H1 (cell line): ENCODE measurements at regions not wholly inside any gene's neighbourhood (a gene's known extent, or its start where the extent isn't known, plus 50 kb on each side); places are given as distances from the start of the nearest gene placed in this dataset.

Experiments used
- CTCF ChIA-PET: fragments of 300-600 bp; sonication (Branson Sonifier 250); formaldehyde crosslinking; loops from one replicate; lab custom pipeline; 2021; ENCODE audit not compliant: partially characterized antibody; lab: Charles Lee
- POLR2A ChIA-PET: fragments of 300-600 bp; sonication (Branson Sonifier 250); formaldehyde crosslinking; loops from one replicate; lab custom pipeline; 2021; ENCODE audit warnings: inconsistent platforms; ENCODE audit not compliant: partially characterized antibody; lab: Charles Lee
- DNase-seq, 2 experiments: peaks; one replicate each; pipeline versions ENCODE4 v3.0.0 to v3.0.0-alpha.2; 2010 to 2022; ENCODE audit warnings: low spot score in 2 of 2, low read depth in 1 of 2, mixed read lengths in 1 of 2
- FAIRE-seq: peaks from 2 replicates; lab custom pipeline; 2011; peaks lifted over from hg19 to GRCh38; lab: Jason Lieb, UNC
- H2AFZ ChIP-seq: 2 replicates; pipeline ENCODE4 v1.8.1; 2012; ENCODE audit warnings: low read length, inconsistent platforms
- H2AK5ac ChIP-seq: 2 replicates; pipeline ENCODE4 v1.6.1; 2013; ENCODE audit warnings: low read depth, low read length
- H2BK120ac ChIP-seq: replicated peaks from 2 replicates; pipeline ENCODE3; 2013; ENCODE audit warnings: low read depth, low read length, inconsistent platforms
- H2BK12ac ChIP-seq: 2 replicates; pipeline ENCODE4 v1.6.1; 2013; ENCODE audit warnings: low read depth, low read length
- H2BK15ac ChIP-seq: 2 replicates; pipeline ENCODE4 v1.6.1; 2013; ENCODE audit warnings: low read length
- H2BK20ac ChIP-seq: 2 replicates; pipeline ENCODE4 v1.6.1; 2013; ENCODE audit warnings: low read length
- H2BK5ac ChIP-seq: 2 replicates; pipeline ENCODE4 v1.6.1; 2013; ENCODE audit warnings: low read depth, low read length
- H3K14ac ChIP-seq: 2 replicates; pipeline ENCODE4 v1.6.1; 2013; ENCODE audit warnings: inconsistent platforms; ENCODE audit not compliant: insufficient read length
- H3K18ac ChIP-seq: 2 replicates; pipeline ENCODE4 v1.6.1; 2013; ENCODE audit warnings: low read length; ENCODE audit errors: extremely low read depth
- H3K23ac ChIP-seq: 2 replicates; pipeline ENCODE4 v1.6.1; 2013; ENCODE audit warnings: inconsistent platforms; ENCODE audit not compliant: insufficient read length
- H3K23me2 ChIP-seq: 2 replicates; pipeline ENCODE4 v1.6.1; 2013; ENCODE audit warnings: low read depth, low read length
- H3K27ac ChIP-seq: 2 replicates; pipeline ENCODE4 v1.6.1; 2011; ENCODE audit warnings: low read depth, low read length, inconsistent platforms
- H3K27me3 ChIP-seq, 4 experiments: replicated peaks in 1 of 4; 1 replicate in 1 of 4; 2 replicates in 3 of 4; pipeline versions ENCODE4 v1.6.1 to v1.8.1; 2011 to 2013; ENCODE audit warnings: low read length in 3 of 4, mild to moderate bottlenecking in 3 of 4, inconsistent platforms in 2 of 4, mixed read lengths in 2 of 4, moderate library complexity in 1 of 4; ENCODE audit not compliant: control insufficient read depth in 3 of 4, insufficient read depth in 3 of 4; ENCODE audit errors: extremely low read depth in 1 of 4
- H3K36me3 ChIP-seq, 4 experiments: 2 replicates each; pipeline versions ENCODE4 v1.6.1 to v1.8.1; 2011 to 2013; ENCODE audit warnings: mild to moderate bottlenecking in 4 of 4, low read length in 3 of 4, moderate library complexity in 2 of 4, control low read depth in 1 of 4, inconsistent platforms in 1 of 4; ENCODE audit not compliant: insufficient read depth in 4 of 4, control insufficient read depth in 2 of 4
- H3K4ac ChIP-seq: replicated peaks from 2 replicates; pipeline ENCODE3; 2013; ENCODE audit warnings: low read length, low read depth, mixed read lengths, inconsistent platforms; ENCODE audit not compliant: insufficient read length
- H3K4me1 ChIP-seq, 4 experiments: replicated peaks in 1 of 4; 1 replicate in 1 of 4; 2 replicates in 3 of 4; pipeline versions ENCODE4 v1.6.1 to v1.8.1; 2011 to 2013; ENCODE audit warnings: low read length in 3 of 4, inconsistent platforms in 2 of 4, mixed read lengths in 1 of 4; ENCODE audit not compliant: insufficient read depth in 4 of 4, control insufficient read depth in 3 of 4
- H3K4me2 ChIP-seq, 2 experiments: 2 replicates each; pipeline versions ENCODE4 v1.6.1 to v1.8.1; 2011 to 2013; ENCODE audit warnings: low read depth in 2 of 2, low read length in 2 of 2, control low read depth in 1 of 2, inconsistent platforms in 1 of 2, mild to moderate bottlenecking in 1 of 2; ENCODE audit not compliant: insufficient read depth in 1 of 2
- H3K4me3 ChIP-seq, 4 experiments: fragments of 200-600, 300-600 bp in 1 of 4; sonication (generic), shearing (Covaris generic), sonication (Bioruptor Twin) in 1 of 4; 2 replicates each; pipeline versions ENCODE4 v1.5.1 to v1.8.1; 2011 to 2016; ENCODE audit warnings: low read length in 4 of 4, low read depth in 3 of 4, control low read depth in 2 of 4, inconsistent platforms in 2 of 4, mild to moderate bottlenecking in 2 of 4, mixed read lengths in 1 of 4, moderate library complexity in 1 of 4; ENCODE audit not compliant: insufficient read depth in 2 of 4; ENCODE audit errors: extremely low read depth in 1 of 4
- H3K56ac ChIP-seq: replicated peaks from 2 replicates; pipeline ENCODE3; 2013; ENCODE audit warnings: low read depth, mild to moderate bottlenecking, mixed read lengths, low read length, inconsistent platforms; ENCODE audit not compliant: insufficient read length
- H3K79me1 ChIP-seq: 2 replicates; pipeline ENCODE4 v1.6.1; 2013; ENCODE audit warnings: low read depth, low read length, control low read depth
- H3K79me2 ChIP-seq, 2 experiments: 2 replicates each; pipeline versions ENCODE4 v1.6.1 to v1.8.1; 2012 to 2013; ENCODE audit warnings: low read length in 2 of 2, mild to moderate bottlenecking in 2 of 2, inconsistent platforms in 1 of 2; ENCODE audit not compliant: insufficient read depth in 2 of 2, control insufficient read depth in 1 of 2
- H3K9ac ChIP-seq, 4 experiments: replicated peaks in 1 of 4; 1 replicate in 1 of 4; 2 replicates in 3 of 4; pipeline versions ENCODE4 v1.6.1 to v1.8.1; 2011 to 2013; ENCODE audit warnings: low read depth in 3 of 4, low read length in 3 of 4, control low read depth in 2 of 4, mild to moderate bottlenecking in 2 of 4, moderate library complexity in 2 of 4, inconsistent platforms in 1 of 4; ENCODE audit errors: extremely low read depth in 1 of 4
- H3K9me3 ChIP-seq, 2 experiments: 2 replicates each; pipeline versions ENCODE4 v1.6.1 to v1.8.1; 2012 to 2013; ENCODE audit warnings: mild to moderate bottlenecking in 2 of 2, moderate library complexity in 2 of 2, control low read depth in 1 of 2, inconsistent platforms in 1 of 2, low read depth in 1 of 2, low read length in 1 of 2, mixed read lengths in 1 of 2; ENCODE audit not compliant: insufficient read depth in 2 of 2
- H4K20me1 ChIP-seq, 2 experiments: replicated peaks in 1 of 2; 2 replicates each; pipeline versions ENCODE3 to v1.8.1; 2011 to 2013; ENCODE audit warnings: inconsistent platforms in 2 of 2, low read length in 2 of 2, mild to moderate bottlenecking in 1 of 2; ENCODE audit not compliant: insufficient read depth in 2 of 2, control insufficient read depth in 1 of 2
- H4K5ac ChIP-seq: 2 replicates; pipeline ENCODE4 v1.6.1; 2013; ENCODE audit warnings: low read length, low read depth, mixed read lengths, inconsistent platforms; ENCODE audit not compliant: insufficient read length
- H4K8ac ChIP-seq: 2 replicates; pipeline ENCODE4 v1.8.0; 2013; ENCODE audit warnings: mild to moderate bottlenecking, moderate library complexity, low read length, inconsistent platforms; ENCODE audit not compliant: insufficient read depth; ENCODE audit errors: extremely low read depth
- H4K91ac ChIP-seq: replicated peaks from 2 replicates; pipeline ENCODE3; 2013; ENCODE audit warnings: low read length, mixed read lengths, inconsistent platforms; ENCODE audit not compliant: insufficient read length
- JUN ChIP-seq: IDR thresholded peaks from 2 replicates; pipeline ENCODE4 v1.6.1; 2011; ENCODE audit warnings: low read depth, mild to moderate bottlenecking, improper control_type of control experiment, low read length
- KDM5A ChIP-seq: fragments of 200-600 bp; IDR thresholded peaks from 2 replicates; pipeline ENCODE4 v1.7.1; 2012; ENCODE audit warnings: mild to moderate bottlenecking, low read length, inconsistent platforms, mixed read lengths
- NRF1 ChIP-seq: IDR thresholded peaks from 2 replicates; pipeline ENCODE4 v1.6.1; 2011; ENCODE audit warnings: mild to moderate bottlenecking, low read depth, low read length, improper control_type of control experiment
- PHF8 ChIP-seq: fragments of 200-600 bp; sonication (generic); conservative IDR thresholded peaks from 2 replicates; pipeline ENCODE4 v1.7.1; 2012; ENCODE audit warnings: low read depth, mild to moderate bottlenecking, inconsistent platforms, low read length, moderate library complexity
- RBBP5 ChIP-seq: IDR thresholded peaks from 2 replicates; pipeline ENCODE4 v1.7.1; 2012; ENCODE audit warnings: low read depth, mild to moderate bottlenecking, inconsistent platforms, low read length, moderate library complexity, borderline replicate concordance
- RFX5 ChIP-seq: IDR thresholded peaks from 2 replicates; pipeline ENCODE4 v1.6.1; 2011; ENCODE audit warnings: low read depth, low read length, improper control_type of control experiment, borderline replicate concordance
- SIN3A ChIP-seq, 2 experiments: IDR thresholded peaks in 1 of 2; conservative IDR thresholded peaks in 1 of 2; 2 replicates each; pipeline ENCODE4 v1.6.1; 2011 to 2012; ENCODE audit warnings: low read length in 2 of 2, improper control_type of control experiment in 1 of 2, low read depth in 1 of 2, mild to moderate bottlenecking in 1 of 2
- WGBS, 2 experiments: shearing (Covaris generic) in 1 of 2; methylation state at CpG; one replicate each; pipeline versions ENCODE4 v1.1.6 to v1.1.7; 2013 to 2015; ENCODE audit warnings: low lambda C conversion rate in 2 of 2, mixed read lengths in 2 of 2, inconsistent platforms in 1 of 2, low coverage in 1 of 2, missing lambda C conversion rate in 1 of 2; ENCODE audit not compliant: insufficient replicate concordance in 2 of 2, insufficient coverage in 1 of 2, insufficient read length in 1 of 2; ENCODE audit errors: extremely low coverage in 1 of 2, missing lambda C conversion rate in 1 of 2; 5-methylcytosine and 5-hydroxymethylcytosine counted together

GRCh38 chr2:120992791-120993555 lies 257.3 kb downstream of the GLI2 start:
- POLR2A ChIA-PET: interaction anchor here (3.5 kb wide), 1 partner anchor 82 kb away, joined by 12 read pairs; no protein-coding TSS in a partner anchor
- DNase-seq: peak in 1 of 2 experiments; percentile 37

More at GRCh38 chr2:120992791-120993555, 257.3 kb downstream of the GLI2 start:
- Histone ChIP-seq H2BK5ac (no peak overlapping the region), H2AK5ac (no peak overlapping the region), H3K36me3 (peaks cover 2 to 30% (median 21%) of the 10 kb centered on the region in 4 experiments; a peak in 7 of 8 replicates), H2BK20ac (no peak overlapping the region), H3K79me1 (no peaks in the 10 kb centered on the region), H2BK12ac (no peak overlapping the region), H2BK15ac (no peak overlapping the region), H3K4me1 (no peaks in the 10 kb centered on the region; a peak in 1 of 7 replicates), H3K56ac (no peak overlapping the region), H2AFZ (no peak overlapping the region), H3K23ac (no peak overlapping the region), H3K18ac (no peak overlapping the region), H4K20me1 (peaks cover 0 to 3% of the 10 kb centered on the region in 2 experiments), H3K4me3 (no peak overlapping the region), H3K9me3 (no peaks in the 10 kb centered on the region), H3K4me2 (no peak overlapping the region), H3K27me3 (no peaks in the 10 kb centered on the region), H3K9ac (no peak overlapping the region), H3K27ac (no peak overlapping the region; the same call in 1 of the 2 replicates), H3K4ac (no peak overlapping the region), H4K5ac (no peak overlapping the region), H3K23me2 (no peaks in the 10 kb centered on the region), H4K8ac (no peak overlapping the region), H3K79me2 (no peaks in the 10 kb centered on the region), H3K14ac (no peak overlapping the region), H2BK120ac (no peak overlapping the region), H4K91ac (no peak overlapping the region)
- WGBS, 2 experiments: 90% methylated on average over 10 of the region's 11 CpGs; no CpG with 5 or more reads in 1 of the 2 experiments
- no peak for FAIRE-seq
- CTCF ChIA-PET: interaction anchor here (1.0 to 2.0 kb wide), 3 partner anchors 16 to 297 kb away, joined by 3 to 6 read pairs (median 4); no protein-coding TSS in a partner anchor
- TF ChIP-seq RBBP5: no peak
- no peak for TF ChIP-seq RFX5
- TF ChIP-seq KDM5A: no peak
- no peak for TF ChIP-seq PHF8
- no peak for TF ChIP-seq SIN3A (conservative IDR thresholded peaks at IDR 0.05 in 1 of 2, IDR thresholded peaks at IDR 0.05 in 1 of 2; ENCODE audit: low read depth in 1 of 2, low read length in 2 of 2)
- TF ChIP-seq JUN: no peak
- no peak for TF ChIP-seq NRF1
